ENCODE measurements at regions not wholly inside any gene's neighbourhood (a gene's known extent, or its start where the extent isn't known, plus 50 kb on each side); places are given as distances from the start of the nearest gene placed in this dataset.
A peak's percentile ranks its signal among the peaks of the same experiment; 100 is the strongest.

- Histone ChIP-seq H3K4me3 (ENCODE audit: low read depth, low read length) (no peak overlapping the region), H3K27me3 (replicated peaks) (no peaks in the 10 kb centered on the region), H3K36me3 (replicated peaks) (no peaks in the 10 kb centered on the region), H3K27ac (no peak overlapping the region)
- in situ Hi-C loops (cut with HindIII; ENCODE audit: low pct_ligation_motif_present, low sequenced_read_pairs): no loop called here
- TF ChIP-seq CTCF (IDR thresholded peaks at IDR 0.05; ENCODE audit: low read depth, low read length, missing control alignments): no peak
- no peak for DNase-seq
Measured at GRCh38 chr3:73866846-73867245, 242.1 kb upstream of the PDZRN3 start.

GRCh38 chr3:73863546-73864079 is 238.9 kb upstream of the PDZRN3 start:
- no peak for TF ChIP-seq CTCF (IDR thresholded peaks at IDR 0.05; ENCODE audit: low read depth, low read length, missing control alignments)
- in situ Hi-C loops (cut with HindIII; ENCODE audit: low pct_ligation_motif_present, low sequenced_read_pairs): no loop called here
- Histone ChIP-seq H3K27ac (no peak overlapping the region), H3K27me3 (replicated peaks) (no peaks in the 10 kb centered on the region), H3K36me3 (replicated peaks) (no peaks in the 10 kb centered on the region), H3K4me3 (ENCODE audit: low read depth, low read length) (no peak overlapping the region)
- DNase-seq: no peak

- no peak overlapping the region for H3K4me3 ChIP-seq (ENCODE audit: low read depth, low read length)
- no peaks in the 10 kb centered on the region for H3K36me3 ChIP-seq (replicated peaks)
- in situ Hi-C loops (cut with HindIII; ENCODE audit: low pct_ligation_motif_present, low sequenced_read_pairs): no loop called here
- H3K27me3 ChIP-seq (replicated peaks): no peaks in the 10 kb centered on the region
- H3K27ac ChIP-seq: no peak overlapping the region
- DNase-seq: no peak
- no peak for TF ChIP-seq CTCF (IDR thresholded peaks at IDR 0.05; ENCODE audit: low read depth, low read length, missing control alignments)
Measured at GRCh38 chr3:73855813-73856212, 231.1 kb upstream of the PDZRN3 start.

- H3K4me3 ChIP-seq (ENCODE audit: low read depth, low read length): no peak overlapping the region
- peak; percentile 73 for TF ChIP-seq CTCF (IDR thresholded peaks at IDR 0.05; ENCODE audit: low read depth, low read length, missing control alignments)
- in situ Hi-C loops (cut with HindIII; ENCODE audit: low pct_ligation_motif_present, low sequenced_read_pairs): no loop called here
- no peaks in the 10 kb centered on the region for H3K27me3 ChIP-seq (replicated peaks)
- H3K36me3 ChIP-seq (replicated peaks): no peaks in the 10 kb centered on the region
- H3K27ac ChIP-seq: no peak overlapping the region
- peak; percentile 16 for DNase-seq
Measured at GRCh38 chr3:73848173-73848906, 223.6 kb upstream of the PDZRN3 start.

GRCh38 chr3:73846951-73847350 is 222.2 kb upstream of the PDZRN3 start:
- no peak overlapping the region for H3K4me3 ChIP-seq (ENCODE audit: low read depth, low read length)
- TF ChIP-seq CTCF (IDR thresholded peaks at IDR 0.05; ENCODE audit: low read depth, low read length, missing control alignments): no peak
- H3K36me3 ChIP-seq (replicated peaks): no peaks in the 10 kb centered on the region
- H3K27me3 ChIP-seq (replicated peaks): no peaks in the 10 kb centered on the region
- no peak for DNase-seq
- in situ Hi-C loops (cut with HindIII; ENCODE audit: low pct_ligation_motif_present, low sequenced_read_pairs): no loop called here
- no peak overlapping the region for H3K27ac ChIP-seq

GRCh38 chr3:73839032-73839431 is 214.3 kb upstream of the PDZRN3 start:
- Histone ChIP-seq H3K36me3 (replicated peaks) (no peaks in the 10 kb centered on the region), H3K27ac (no peak overlapping the region), H3K27me3 (replicated peaks) (no peaks in the 10 kb centered on the region), H3K4me3 (ENCODE audit: low read depth, low read length) (no peak overlapping the region)
- no peak for TF ChIP-seq CTCF (IDR thresholded peaks at IDR 0.05; ENCODE audit: low read depth, low read length, missing control alignments)
- DNase-seq: no peak
- in situ Hi-C loops (cut with HindIII; ENCODE audit: low pct_ligation_motif_present, low sequenced_read_pairs): no loop called here

All from brain microvascular endothelial cell (primary cell).